OCI-LY3 (cell line): ENCODE measurements at regions not wholly inside any gene's neighbourhood (a gene's known extent, or its start where the extent isn't known, plus 50 kb on each side); places are given as distances from the start of the nearest gene placed in this dataset.
"Not testable (repeated sequence)": the region's sequence is repeated elsewhere in the genome, so short reads cannot be mapped to it uniquely, and the experiment has no call there.

Source experiments
- H2AFZ ChIP-seq: fragments of 200-600, 300-600 bp; shearing (Covaris generic); 2 replicates; pipeline ENCODE4 v1.6.0; 2014; ENCODE audit warnings: antibody characterized with exemption, low read depth, low read length
- H3K27ac ChIP-seq: fragments of 200-600, 300-600 bp; sonication (generic); 2 replicates; pipeline ENCODE4 v1.5.1; 2014; ENCODE audit warnings: mild to moderate bottlenecking, low read length, moderate library complexity, mixed read lengths
- H3K27me3 ChIP-seq: fragments of 200-600, 300-600 bp; sonication (generic); 2 replicates; pipeline ENCODE4 v1.6.1; 2014; ENCODE audit warnings: low read depth, low read length, mixed read lengths
- H3K36me3 ChIP-seq: fragments of 200-600, 300-600 bp; sonication (generic); replicated peaks from 2 replicates; pipeline ENCODE3; 2014; ENCODE audit warnings: low read depth, low read length, mixed read lengths
- H3K4me1 ChIP-seq: fragments of 300-600, 200-600 bp; sonication (generic); 2 replicates; pipeline ENCODE4 v1.6.1; 2014; ENCODE audit warnings: low read length, mixed read lengths
- H3K4me2 ChIP-seq: fragments of 200-600, 300-600 bp; sonication (generic); 2 replicates; pipeline ENCODE4 v1.6.1; 2014; ENCODE audit warnings: low read length, mixed read lengths
- H3K4me3 ChIP-seq: fragments of 300-600, 200-600 bp; sonication (generic); 2 replicates; pipeline ENCODE4 v1.5.1; 2014; ENCODE audit warnings: antibody characterized with exemption, mild to moderate bottlenecking, low read length, moderate library complexity
- H3K79me2 ChIP-seq: fragments of 300-600, 200-600 bp; shearing (Covaris generic); 2 replicates; pipeline ENCODE4 v1.6.1; 2014; ENCODE audit warnings: mild to moderate bottlenecking, low read length, mixed read lengths
- H3K9ac ChIP-seq: fragments of 300-600, 200-600 bp; shearing (Covaris generic); 2 replicates; pipeline ENCODE4 v1.6.0; 2014; ENCODE audit warnings: mild to moderate bottlenecking, low read length, moderate library complexity
- H3K9me3 ChIP-seq: fragments of 200-600, 300-600 bp; shearing (Covaris generic); 2 replicates; pipeline ENCODE4 v1.6.1; 2014; ENCODE audit warnings: low read length, mixed read lengths; ENCODE audit not compliant: insufficient read depth
- H4K20me1 ChIP-seq: fragments of 200-600, 300-600 bp; sonication (generic); 2 replicates; pipeline ENCODE4 v1.6.1; 2016; ENCODE audit warnings: low read length, mixed read lengths; ENCODE audit not compliant: insufficient read depth
- CTCF ChIP-seq: fragments of 200-600, 300-600 bp; sonication (generic); IDR thresholded peaks from 2 replicates; pipeline ENCODE4 v1.5.1; 2014; ENCODE audit warnings: antibody characterized with exemption, low read length, low read depth
- EZH2phosphoT487 ChIP-seq: fragments of 200-600 bp; shearing (Covaris generic); IDR thresholded peaks from 2 replicates; pipeline ENCODE4 v1.6.1; 2018; ENCODE audit warnings: antibody characterized with exemption, mixed run types, low read depth

GRCh38 chr6:2578767-2579166 lies 172.0 kb downstream of the MYLK4 start:
- H3K4me2 ChIP-seq = no peak overlapping the region
- no peak for TF ChIP-seq CTCF
- TF ChIP-seq EZH2phosphoT487 = no peak

GRCh38 chr6:2576499-2576898 lies 174.2 kb downstream of the MYLK4 start:
- Histone ChIP-seq H3K36me3 (no peaks in the 10 kb centered on the region), H3K27ac (no peak overlapping the region), H3K9ac (no peak overlapping the region), H3K27me3 (no peaks in the 10 kb centered on the region), H4K20me1 (no peaks in the 10 kb centered on the region), H3K4me2 (no peak overlapping the region), H3K9me3 (peaks cover 5% of the 10 kb centered on the region; the same call in 1 of the 2 replicates), H3K4me1 (no peaks in the 10 kb centered on the region), H3K4me3 (no peak overlapping the region), H2AFZ (no peak overlapping the region), H3K79me2 (no peaks in the 10 kb centered on the region)
- TF ChIP-seq CTCF (no peak), EZH2phosphoT487 (no peak)

More at GRCh38 chr6:2578767-2579166, 172.0 kb downstream of the MYLK4 start:
- Histone ChIP-seq H3K79me2 (no peaks in the 10 kb centered on the region), H3K27me3 (no peaks in the 10 kb centered on the region), H3K27ac (no peak overlapping the region), H3K4me3 (no peak overlapping the region), H3K4me1 (no peaks in the 10 kb centered on the region), H3K9me3 (peaks cover 5% of the 10 kb centered on the region; the same call in 1 of the 2 replicates), H4K20me1 (no peaks in the 10 kb centered on the region), H2AFZ (no peak overlapping the region), H3K9ac (no peak overlapping the region), H3K36me3 (no peaks in the 10 kb centered on the region)

GRCh38 chr6:2575236-2575635 lies 175.5 kb downstream of the MYLK4 start:
- no peaks in the 10 kb centered on the region for H3K79me2 ChIP-seq
- TF ChIP-seq EZH2phosphoT487 = no peak
- H4K20me1 ChIP-seq = no peaks in the 10 kb centered on the region
- H2AFZ ChIP-seq = no peak overlapping the region
- H3K9me3 ChIP-seq = peaks cover 5% of the 10 kb centered on the region; the same call in 1 of the 2 replicates
- no peaks in the 10 kb centered on the region for H3K27me3 ChIP-seq
- no peak overlapping the region for H3K27ac ChIP-seq
- H3K4me2 ChIP-seq = no peak overlapping the region
- H3K4me1 ChIP-seq = no peaks in the 10 kb centered on the region
- H3K36me3 ChIP-seq = no peaks in the 10 kb centered on the region
- no peak overlapping the region for H3K9ac ChIP-seq
- H3K4me3 ChIP-seq = no peak overlapping the region

- not testable (repeated sequence) for H3K4me1 ChIP-seq, H3K9ac ChIP-seq, H3K79me2 ChIP-seq, H3K36me3 ChIP-seq, H3K4me2 ChIP-seq, H3K4me3 ChIP-seq, H3K27ac ChIP-seq, H4K20me1 ChIP-seq, H2AFZ ChIP-seq, H3K27me3 ChIP-seq, H3K9me3 ChIP-seq
Measured at GRCh38 chr6:2569420-2569819, 181.3 kb downstream of the MYLK4 start.

- Histone ChIP-seq H3K4me3 (no peak overlapping the region), H3K27me3 (no peaks in the 10 kb centered on the region), H3K79me2 (no peaks in the 10 kb centered on the region), H4K20me1 (no peaks in the 10 kb centered on the region), H3K36me3 (no peaks in the 10 kb centered on the region), H3K9me3 (no peaks in the 10 kb centered on the region), H3K9ac (no peak overlapping the region), H3K4me1 (peaks cover 8% of the 10 kb centered on the region; the same call in 1 of the 2 replicates), H2AFZ (no peak overlapping the region), H3K27ac (no peak overlapping the region), H3K4me2 (no peak overlapping the region)
- TF ChIP-seq EZH2phosphoT487 (no peak), CTCF (no peak)
Measured at GRCh38 chr6:2566048-2566447, 184.7 kb downstream of the MYLK4 start.
